ENCODE measurements at regions not wholly inside any gene's neighbourhood (a gene's known extent, or its start where the extent isn't known, plus 50 kb on each side); places are given as distances from the start of the nearest gene placed in this dataset.

DNA sequence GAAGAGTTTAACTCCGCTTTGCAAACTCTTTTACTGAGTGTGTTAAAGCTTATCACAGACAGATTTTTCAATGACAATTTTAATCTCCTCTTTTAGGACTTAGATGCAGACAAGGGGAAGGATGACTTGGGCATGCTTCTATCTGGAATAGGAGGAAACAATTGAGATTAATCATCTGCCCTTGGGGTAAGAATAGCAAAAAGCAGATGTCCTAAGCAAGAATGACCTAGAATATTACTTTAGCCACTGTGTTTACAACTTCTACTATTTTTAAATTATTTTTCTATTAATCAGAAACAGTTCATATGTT is 569.0 kb upstream of the ADGRL2 start:
- DNase-seq (ENCODE audit: low spot score) = no peak
- no peak for FAIRE-seq

DNA sequence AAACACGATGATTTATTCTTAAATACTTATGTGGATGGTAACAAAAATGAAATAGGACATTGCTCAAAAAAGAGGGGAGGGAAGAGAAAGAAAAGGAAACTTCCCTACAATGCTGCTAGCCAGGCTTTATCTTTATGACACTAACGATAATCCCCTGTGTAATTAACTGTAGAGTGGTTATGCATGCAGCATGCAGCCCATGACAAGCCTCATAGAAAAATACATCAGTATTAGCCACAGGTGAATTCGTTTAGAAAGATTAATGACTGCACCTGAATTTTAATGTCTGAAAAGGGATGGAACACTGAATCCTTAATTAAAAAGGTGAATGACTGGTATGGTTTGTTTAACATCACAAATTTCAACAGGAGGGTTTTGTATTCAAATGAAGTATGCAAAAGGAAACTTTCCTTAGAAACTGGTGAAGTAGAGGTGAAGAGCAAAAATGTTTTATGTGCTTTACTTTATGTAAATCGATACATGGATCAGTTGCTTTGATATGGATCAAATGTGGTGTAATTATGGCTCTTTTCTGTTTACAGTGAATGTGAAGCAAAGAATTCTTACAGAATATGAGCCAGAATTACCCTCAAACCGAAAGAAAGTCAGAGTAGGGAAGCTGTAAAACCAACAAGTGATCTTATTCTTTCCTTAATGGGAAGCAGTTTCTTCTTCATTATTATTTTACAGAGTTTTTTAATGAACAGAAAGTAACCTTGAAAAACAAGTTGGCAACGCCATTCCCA is 569.6 kb upstream of the ADGRL2 start:
- no peak for DNase-seq (ENCODE audit: low spot score)
- FAIRE-seq = no peak

DNA sequence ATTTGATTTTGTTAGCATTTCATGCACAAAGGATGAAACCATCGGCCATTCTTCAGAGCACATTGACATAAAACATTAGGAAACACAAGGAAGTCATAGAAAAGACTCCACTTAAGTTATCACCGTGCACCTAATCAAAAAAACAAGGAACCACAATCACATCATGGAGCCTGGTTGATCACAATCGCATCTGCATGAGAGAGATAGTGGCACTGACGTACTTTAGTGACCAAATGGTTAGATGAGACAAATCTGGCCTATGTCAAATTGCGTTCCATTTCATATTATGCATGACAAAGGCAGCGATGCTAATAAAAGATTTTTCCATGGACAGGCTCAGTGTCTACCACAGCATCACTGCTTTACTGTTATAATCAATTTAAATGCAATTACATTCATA is 571.8 kb upstream of the ADGRL2 start:
- no peak for DNase-seq (ENCODE audit: low spot score)
- no peak for FAIRE-seq

DNA sequence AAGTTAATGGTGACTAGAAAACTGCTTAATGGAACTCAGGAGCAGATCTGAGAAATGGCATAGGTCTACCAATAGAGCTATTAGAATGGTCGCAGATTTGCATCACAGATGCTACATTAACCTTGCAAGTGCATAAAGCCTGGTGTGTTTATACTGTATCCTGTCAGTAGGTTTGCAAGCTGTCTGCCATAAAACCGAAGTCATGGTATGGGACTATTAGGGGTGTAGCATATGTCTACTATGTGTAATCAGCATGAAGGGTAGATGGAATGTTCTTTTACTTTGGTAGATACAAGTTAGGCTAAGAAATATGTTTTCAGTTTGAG is 574.2 kb upstream of the ADGRL2 start:
- DNase-seq (ENCODE audit: low spot score) (no peak), FAIRE-seq (no peak)

DNA sequence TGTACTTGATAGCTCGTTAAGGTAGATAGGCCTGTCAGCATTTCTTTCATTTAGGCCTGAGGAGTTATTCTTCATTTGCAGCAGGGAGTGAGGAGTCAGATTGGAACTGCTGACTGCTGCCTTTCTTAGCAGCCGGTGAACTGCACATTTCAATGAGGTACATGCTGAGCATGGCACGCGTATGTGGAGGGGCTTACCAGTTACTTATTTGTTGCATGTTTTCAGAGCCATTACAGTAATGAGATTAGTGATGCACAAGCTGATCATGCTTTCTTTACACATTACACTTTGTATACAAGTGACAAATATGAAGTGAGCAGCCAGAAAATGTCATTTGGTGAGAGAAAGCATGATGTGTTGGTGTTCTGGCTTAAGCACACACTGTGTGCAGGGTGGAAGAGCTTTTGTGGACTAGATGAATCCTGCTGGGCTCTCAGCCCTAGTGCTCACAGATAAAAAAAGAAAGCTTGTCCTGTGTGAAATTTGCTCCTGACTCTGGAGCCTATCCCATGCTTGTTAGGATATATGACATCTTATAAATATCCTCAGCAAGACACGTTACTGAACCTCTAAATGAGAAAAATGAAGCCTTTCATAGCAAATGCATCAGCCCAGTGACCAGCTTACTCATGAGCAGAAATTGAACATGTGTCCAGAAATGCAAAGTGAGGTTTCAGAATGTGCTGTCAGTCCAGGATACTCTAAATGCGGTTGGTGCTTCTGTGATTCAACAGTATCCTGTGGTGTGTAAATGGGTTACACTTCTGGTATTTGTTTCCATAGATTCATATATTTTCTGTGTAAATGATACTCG is 574.7 kb upstream of the ADGRL2 start:
- DNase-seq (ENCODE audit: low spot score) (no peak), FAIRE-seq (no peak)

DNA sequence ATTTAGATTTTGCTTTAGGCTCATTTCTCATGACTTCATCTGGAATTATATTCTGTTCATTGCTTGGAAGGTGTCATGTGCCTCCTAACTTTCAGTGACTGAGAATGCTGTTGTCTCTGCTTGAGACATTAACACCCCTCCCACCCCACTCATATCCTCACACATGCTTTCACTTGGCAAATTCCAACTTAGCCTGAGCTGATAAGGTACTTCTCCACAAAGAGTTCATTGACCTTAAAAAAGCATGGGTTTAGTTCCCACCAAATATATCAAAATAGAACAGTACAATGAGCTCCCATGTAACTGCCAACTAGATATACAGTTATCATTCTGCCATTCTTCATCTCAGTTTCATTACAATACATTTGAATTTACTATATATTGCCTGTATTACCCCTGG is 576.5 kb upstream of the ADGRL2 start:
- no peak for DNase-seq (ENCODE audit: low spot score)
- FAIRE-seq = no peak

DNA sequence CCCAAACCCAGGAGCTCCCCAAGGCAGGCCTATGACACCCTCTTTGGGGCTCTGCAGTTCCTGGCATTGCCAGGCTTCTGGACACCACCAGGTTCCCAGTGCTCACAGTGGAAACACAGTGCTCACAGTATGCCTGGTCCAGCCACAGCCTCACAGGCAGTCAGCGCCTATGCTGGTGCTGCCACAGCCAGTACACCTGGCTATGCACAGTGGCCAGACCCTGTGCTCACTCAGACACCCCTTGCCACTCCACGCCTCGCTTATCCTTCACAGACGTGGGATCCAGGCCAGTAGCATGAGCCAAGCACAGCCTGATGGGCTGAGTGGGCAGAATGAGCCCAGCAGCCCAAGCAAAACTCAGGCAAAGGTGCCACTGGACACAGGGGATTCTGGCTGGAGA is 579.2 kb upstream of the ADGRL2 start:
- FAIRE-seq = no peak
- no peak for DNase-seq (ENCODE audit: low spot score)

DNA sequence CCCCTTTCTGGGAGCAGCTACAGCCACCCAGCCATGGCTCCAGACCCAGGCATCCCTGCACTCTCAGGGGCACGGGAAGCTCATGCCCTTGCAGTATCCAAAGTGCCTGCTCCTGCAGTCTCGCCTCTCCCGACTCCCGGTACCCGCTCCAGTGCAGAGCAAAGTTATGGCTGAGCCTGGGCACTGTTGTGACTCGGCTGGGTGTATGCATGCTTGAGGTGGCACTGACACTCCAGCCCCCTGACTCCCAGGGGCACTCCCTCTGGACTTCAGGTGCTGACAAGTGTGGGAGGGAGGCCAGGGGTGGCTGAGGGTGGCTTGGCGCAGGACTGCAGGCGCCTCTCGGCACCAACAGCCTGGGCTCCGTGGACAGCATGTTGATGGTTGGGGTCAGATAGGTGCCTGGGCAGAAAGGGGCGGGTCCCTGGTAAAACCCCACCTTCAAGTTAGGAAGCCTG is 580.1 kb upstream of the ADGRL2 start:
- FAIRE-seq = no peak
- DNase-seq (ENCODE audit: low spot score) = no peak

DNA sequence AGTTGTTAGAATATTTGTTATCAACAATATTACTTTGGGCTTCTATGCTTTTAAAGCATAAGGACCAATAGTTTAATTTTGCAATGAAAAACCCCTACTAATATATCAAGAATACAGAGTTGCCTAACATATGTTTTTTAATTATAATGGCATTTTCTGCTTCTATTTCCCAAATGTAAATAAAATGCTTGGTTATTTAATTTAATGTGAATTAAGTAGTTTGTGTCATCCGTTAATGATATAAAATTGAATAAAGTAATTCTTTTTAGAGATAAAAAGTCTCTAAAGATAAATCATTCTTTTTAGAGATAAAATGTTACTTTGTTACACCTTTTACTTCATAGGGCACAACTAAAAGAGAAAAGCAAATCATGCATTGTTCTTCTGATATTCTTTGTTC is 583.7 kb upstream of the ADGRL2 start:
- no peak for FAIRE-seq
- no peak for DNase-seq (ENCODE audit: low spot score)

DNA sequence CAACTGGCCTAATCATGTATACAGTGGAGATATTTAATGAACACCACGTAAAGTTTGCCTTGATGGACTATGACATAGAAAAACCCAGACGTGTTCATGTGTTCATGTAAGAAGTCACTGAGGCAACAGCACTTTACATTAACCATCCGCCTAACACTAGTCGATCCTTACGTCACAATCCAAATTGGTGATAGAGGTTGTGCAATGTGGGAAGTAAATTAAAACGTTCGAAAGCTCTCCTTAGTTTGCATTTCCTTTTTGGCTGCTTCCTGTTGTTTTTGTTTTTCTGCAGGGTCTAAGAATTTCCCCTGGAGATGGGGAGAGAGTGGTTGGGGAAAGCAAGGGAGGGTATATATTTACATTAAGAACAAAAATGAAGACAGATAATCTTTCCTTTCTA is 587.5 kb upstream of the ADGRL2 start:
- no peak for FAIRE-seq

DNA sequence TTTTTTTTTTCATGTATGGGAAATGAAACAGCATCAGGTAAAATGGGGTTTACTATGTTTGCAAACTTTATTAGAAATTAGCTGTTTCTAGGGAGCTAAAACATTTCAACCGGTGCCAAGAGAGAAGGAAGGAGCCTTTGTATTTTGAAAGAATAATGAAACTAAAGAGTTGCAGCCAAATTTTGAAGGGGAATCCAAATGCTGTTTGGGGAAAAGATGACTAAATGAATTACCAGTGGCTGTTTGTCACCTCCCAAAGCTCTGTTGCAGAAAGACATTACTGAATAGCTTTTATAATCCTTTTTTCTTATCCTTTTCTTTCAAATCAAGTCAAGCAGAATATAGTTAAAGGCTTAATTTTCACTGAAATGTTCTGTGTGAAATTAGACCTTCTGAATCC is 591.3 kb upstream of the ADGRL2 start:
- FAIRE-seq (no peak), DNase-seq (ENCODE audit: low spot score) (no peak)

More for the DNA sequence above, 587.5 kb upstream of the ADGRL2 start:
- DNase-seq (ENCODE audit: low spot score) = no peak

DNA sequence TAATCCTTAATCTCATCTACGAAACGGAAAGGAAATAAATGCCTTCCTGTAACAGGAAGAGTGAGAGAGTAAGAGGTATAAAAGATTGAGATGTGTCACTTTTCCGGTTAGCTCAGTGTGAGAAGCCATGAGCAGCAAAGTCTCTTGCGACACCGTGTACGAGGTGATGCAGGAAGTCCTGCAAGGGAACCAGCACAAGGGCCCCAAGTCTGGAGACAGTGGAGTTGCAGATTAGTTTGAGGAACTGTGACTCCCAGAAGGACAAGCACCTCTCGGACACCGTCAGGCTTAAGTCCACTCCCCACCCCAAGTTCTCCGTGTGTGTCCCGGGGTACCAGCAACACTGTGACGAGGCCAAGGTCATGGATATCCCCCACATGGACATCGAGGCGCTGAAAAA is 592.3 kb upstream of the ADGRL2 start:
- FAIRE-seq = no peak
- no peak for DNase-seq (ENCODE audit: low spot score)

DNA sequence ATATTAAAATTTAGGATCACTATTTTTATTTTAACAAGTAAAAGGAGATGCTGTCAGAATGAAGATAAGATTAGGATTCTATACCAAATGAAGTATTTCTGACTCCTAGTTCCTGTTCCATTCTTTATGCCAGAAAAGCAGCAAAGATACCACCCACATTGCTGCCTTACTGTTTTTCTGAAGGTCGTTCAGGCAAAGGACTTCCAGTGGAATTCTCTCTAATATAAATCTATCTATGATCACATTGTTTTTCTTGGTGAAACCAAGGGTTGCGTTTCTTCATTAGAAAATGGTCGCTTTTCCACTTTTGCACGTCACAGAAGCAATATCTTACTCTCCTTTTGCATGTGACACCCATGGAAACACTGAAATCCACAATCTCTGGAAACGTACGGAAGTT is 594.8 kb upstream of the ADGRL2 start:
- FAIRE-seq (no peak), DNase-seq (ENCODE audit: low spot score) (no peak)

DNA sequence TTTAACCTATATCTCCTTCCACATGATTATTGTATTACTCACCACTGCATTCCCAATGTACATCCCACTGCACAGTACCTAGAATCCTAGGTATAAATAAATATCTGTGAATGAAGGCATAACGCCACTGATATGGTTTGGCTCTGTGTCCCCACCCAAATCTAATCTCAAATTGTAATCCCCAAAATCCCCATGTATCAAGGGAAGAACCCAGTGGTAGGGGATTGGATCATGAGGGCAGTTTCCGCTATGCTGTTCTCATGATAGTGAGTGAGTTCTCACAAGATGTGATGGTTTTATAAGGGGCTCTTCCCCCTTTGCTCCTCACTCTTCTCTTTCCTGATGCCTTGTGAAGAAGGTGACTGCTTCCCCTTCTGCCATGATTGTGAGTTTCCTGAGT is 599.0 kb upstream of the ADGRL2 start:
- FAIRE-seq (no peak), DNase-seq (ENCODE audit: low spot score) (no peak)

DNA sequence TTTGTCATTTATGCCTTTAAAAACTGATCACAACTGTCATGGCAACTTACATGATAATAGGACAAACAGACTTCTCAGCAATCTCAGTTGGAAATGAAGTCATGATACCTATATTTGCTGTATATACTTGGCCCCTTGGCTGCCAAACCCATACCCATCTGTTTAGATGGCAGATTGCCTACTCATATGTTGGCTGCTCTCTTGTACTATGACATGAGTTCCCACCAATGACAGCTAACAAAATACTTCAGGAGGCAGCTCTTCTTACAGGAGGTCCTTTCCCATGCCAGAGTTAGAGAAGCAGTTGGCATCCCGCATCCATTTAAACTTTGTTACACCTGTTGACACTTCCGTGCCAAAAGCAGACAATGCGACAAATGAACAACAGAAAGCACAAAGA is 603.1 kb upstream of the ADGRL2 start:
- FAIRE-seq (no peak), DNase-seq (ENCODE audit: low spot score) (no peak)

DNA sequence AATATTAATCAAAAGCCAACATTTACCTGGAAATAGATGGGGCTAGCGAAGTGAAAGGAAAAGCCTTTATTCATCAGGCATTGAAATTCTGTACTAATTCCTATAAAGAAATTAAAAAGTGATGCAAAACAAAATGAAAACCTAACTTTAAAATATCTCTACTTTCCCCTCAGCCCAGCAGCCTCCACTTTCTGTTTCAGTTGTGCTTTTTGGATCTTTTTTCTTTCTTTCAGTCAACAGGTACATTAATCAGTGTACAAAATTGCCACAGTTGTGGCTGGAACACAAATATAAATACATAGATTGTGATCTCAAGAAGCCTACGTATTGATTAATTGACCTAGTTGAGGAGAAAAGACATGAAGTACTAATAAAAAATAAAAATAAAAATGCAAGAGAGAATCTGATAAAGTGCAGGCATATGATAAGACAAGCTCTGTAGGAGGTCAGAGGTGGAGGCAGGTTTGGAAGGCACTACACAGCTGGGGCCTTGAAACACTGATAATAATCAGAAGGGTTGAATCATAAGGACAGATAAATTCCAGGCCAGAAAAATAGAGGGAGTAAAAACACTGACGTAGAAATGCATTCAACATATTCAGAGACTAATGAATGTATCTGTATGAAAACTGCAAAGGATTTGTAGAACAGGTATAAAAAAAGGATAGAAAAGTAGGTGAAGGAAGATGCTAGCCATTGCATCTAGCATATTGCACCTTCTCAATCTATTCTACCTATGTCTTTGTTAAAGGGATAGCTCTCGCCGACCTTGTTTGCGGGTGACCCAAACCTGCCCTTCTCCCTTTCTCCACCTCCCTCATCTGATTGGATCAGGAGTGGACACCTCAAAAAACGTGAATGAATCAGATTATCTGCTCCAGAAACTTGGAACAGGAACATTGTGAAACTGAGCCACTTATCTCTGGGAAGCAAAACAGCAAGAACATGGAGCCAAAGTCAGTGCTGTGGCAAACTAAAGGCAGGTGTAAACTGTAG is 607.8 kb upstream of the ADGRL2 start:
- FAIRE-seq = no peak
- no peak for DNase-seq (ENCODE audit: low spot score)

DNA sequence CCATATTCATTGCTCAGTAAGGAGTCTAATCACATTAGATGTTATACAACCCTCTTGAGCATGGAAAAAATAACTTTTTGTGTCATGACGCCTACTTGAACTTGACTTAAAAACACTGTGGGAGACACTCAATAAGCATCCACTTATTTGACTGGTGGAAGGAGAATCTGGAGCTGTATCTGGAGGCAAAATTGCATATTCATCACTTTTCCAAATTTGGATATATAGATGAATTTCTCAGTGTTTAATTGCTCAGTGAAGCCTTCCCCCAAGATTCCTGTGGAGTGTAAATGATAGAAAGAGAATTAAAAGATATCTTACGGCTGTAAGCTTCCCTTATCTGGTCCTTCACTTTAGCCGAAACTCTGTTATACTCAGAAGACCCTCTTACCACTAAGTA is 610.7 kb upstream of the ADGRL2 start:
- FAIRE-seq (no peak), DNase-seq (ENCODE audit: low spot score) (no peak)

DNA sequence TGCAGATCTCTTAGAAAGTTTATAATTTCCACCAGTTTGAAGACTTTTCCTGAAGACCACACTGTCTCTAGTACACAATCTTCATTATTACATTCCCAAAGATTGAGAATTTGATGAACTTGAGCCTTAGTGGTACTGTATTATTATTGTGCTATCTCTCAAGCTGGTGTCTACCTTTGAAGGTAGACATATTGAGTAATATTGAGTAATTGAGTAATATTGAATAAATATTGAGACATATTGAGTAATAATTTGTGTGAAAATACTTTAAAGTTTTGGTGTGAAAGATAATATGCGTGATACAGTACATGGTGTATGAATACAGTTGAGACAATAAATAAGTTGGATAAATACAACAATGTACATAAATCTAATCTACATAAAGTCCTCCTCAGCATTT is 613.1 kb upstream of the ADGRL2 start:
- DNase-seq (ENCODE audit: low spot score) = no peak
- no peak for FAIRE-seq

DNA sequence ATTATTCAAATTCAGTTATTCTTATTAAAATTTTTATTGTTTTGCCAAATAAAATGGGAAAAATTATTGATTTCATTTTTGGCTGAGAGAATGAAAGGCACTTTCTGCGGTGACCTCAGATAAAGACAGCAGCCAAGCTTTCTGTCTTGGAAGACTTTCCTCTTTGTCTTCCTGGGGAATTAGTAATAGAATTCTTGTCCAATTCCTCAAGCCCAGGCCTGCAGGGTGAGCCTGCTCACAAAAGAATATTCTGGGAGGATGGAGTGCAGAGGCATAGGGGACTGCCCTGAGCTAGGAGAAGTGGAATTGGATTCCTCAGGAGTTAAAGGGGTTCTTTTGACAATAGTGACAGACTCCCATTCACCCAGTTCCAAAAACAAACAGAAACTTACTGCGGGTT is 614.5 kb upstream of the ADGRL2 start:
- FAIRE-seq = no peak
- no peak for DNase-seq (ENCODE audit: low spot score)

DNA sequence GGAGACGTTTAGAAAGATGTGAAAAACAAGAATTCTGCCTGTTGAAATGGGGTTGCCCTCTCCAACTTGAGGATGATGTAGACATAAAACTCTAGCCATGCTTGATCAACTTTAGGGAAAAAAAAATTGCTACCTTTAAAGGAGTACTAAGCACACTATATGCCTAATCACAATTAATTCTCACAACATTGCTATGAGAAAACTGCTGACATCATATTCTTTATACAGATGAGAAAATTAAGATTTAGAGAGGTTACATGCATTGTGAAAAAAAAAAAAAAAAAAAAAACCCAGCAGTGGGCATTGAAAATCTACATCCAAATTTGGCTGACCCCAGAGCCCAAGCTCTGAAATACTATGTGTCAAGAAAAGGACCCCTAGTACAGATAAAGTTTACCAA is 617.2 kb upstream of the ADGRL2 start:
- DNase-seq (ENCODE audit: low spot score) (no peak), FAIRE-seq (no peak)

DNA sequence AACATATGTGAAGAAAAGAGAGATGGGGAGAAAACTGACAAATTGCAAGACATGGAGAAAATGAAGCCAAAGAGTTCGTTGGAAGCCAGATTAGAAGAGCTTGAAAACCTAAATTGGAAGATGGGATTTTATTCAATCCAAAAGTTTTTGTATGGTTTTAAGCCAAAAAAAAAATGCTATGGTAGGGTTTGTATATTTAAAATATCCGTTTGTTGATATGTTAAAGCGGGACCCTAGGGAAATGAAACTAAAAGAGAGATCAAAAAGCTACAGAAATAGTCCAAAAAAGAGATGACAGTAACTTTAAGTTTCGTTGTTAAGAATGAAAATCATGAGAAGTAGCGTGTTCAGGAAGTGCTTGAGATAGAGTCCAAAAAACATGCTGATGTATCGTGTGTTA is 617.7 kb upstream of the ADGRL2 start:
- DNase-seq (ENCODE audit: low spot score) (no peak), FAIRE-seq (no peak)

DNA sequence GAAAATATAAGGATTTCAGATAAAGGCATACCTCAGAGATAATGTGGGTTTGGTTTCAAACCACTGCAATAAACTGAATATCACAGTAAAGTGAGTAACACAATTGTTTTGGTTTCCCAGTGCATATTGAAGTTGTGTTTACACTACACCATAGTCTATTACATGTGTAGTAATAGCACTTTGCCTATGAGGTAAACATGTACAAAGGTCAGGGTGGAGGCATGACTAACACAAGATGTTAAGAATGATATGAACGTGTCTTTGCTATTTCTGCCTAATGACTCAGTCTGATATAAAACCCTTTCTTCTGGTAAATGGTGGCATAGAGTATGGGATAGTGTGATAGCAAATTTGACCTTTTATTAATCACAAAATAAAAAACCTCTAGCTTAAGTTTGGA is 621.5 kb upstream of the ADGRL2 start:
- FAIRE-seq (peak; percentile 77), DNase-seq (ENCODE audit: low spot score) (peak; percentile 82)

Data from RCC 7860 (cell line).